Activated CD8-positive, alpha-beta memory T cell treated with anti-CD3 and anti-CD28 coated beads for 4 hours (primary cell): ENCODE measurements at regions not wholly inside any gene's neighbourhood (a gene's known extent, or its start where the extent isn't known, plus 50 kb on each side); places are given as distances from the start of the nearest gene placed in this dataset.

Experiments used
- DNase-seq, 2 donors: peaks; one replicate each; pipeline ENCODE4 v3.0.0-alpha.2; 2020; ENCODE audit warnings: low read depth in 2 of 2

DNA sequence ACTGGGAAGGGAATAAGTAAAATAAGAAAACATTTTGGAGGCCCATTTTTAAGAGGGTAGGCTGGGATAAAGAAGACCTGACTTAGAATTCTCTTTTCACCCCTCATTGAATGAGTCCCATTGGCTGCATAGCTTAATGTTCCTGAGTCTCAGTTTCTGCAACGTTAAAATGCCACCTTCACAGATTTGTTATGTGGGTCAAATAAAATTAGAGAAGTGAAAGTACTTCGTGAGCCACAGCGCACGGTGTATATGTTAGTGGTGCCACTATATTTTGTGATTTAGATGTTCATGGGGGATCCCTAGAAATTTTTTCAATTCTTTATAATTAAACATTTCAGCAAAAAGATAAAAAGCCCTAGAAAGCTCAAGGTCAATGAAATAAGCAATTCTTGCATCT, 109.2 kb upstream of the HS3ST1 start:
- no peak for DNase-seq

GRCh38 chr4:11535333-11535732, 106.6 kb upstream of the HS3ST1 start:
- no peak for DNase-seq

- no peak for DNase-seq
These were observed 106.1 kb upstream of the HS3ST1 start for GRCh38 chr4:11534623-11535302.

DNA sequence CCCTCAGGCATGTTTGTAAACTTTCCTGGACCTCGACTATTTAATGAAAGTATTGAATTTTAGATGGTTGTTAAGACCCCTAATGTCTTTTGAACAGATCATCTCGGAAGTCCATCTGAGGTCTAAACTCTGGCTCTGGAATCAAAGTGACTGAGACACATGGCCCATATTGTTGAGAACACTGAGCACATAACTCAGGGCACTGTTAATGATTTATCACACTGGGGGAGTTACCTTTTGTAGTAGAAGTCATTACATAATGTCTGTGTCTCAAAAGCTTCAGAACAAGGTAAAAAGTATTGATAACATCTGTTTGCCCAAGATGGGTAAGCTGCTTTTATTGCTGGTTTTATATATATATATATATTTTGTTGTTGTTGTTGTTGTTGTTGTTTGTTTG, 103.4 kb upstream of the HS3ST1 start:
- DNase-seq = no peak

- no peak for DNase-seq
These were observed 101.0 kb upstream of the HS3ST1 start for GRCh38 chr4:11529625-11530201.

DNA sequence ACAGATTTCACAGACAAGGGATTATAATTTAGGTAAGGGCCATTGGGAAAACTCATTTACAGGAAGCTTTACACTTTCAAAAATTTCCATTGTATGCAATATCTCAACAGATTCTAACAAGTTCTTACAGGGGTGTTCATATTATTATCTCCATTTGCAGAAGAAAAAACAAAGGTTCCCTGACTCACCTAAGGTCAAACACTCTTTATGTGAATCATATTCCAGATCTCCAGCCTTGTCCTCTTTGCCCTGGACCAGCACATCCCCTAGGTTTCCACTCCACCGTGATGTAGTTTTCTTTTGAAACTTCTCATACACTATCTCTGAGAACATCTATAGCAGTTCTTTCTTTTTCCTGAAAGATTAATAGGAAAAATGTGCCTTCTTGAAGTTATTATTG, 96.4 kb upstream of the HS3ST1 start:
- DNase-seq = no peak

GRCh38 chr4:11518754-11519153, 90.1 kb upstream of the HS3ST1 start:
- DNase-seq = no peak

DNA sequence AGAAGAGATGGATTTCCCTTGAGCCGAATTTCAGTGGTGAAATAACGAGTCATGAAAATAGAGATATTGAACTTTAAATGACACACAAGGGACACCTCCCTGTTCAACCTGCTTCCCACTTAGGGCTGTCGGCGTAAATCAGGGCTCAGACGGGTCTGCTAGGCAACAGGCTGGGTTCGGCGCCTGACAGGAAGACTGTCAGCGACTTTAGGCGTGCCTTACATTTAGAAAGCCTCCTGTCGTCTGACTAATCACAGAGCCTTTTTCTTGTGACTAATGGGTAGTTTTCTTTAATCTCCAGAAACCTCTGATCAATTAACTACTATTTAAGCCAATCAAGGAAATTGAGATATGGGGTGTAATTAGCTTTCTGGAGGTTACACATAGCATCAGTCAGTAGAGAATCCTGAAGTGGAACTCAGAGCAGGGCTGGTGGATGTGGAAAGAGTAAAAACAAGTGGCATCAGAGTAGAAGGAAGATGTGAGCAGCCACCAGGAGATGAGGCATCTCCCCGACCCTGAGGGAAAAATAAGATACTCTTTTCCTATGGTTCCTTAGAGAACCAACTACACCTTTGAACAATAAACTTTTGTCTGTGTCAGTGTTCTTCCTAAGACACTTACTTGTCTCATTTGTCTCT, 86.2 kb upstream of the HS3ST1 start:
- DNase-seq = no peak

DNA sequence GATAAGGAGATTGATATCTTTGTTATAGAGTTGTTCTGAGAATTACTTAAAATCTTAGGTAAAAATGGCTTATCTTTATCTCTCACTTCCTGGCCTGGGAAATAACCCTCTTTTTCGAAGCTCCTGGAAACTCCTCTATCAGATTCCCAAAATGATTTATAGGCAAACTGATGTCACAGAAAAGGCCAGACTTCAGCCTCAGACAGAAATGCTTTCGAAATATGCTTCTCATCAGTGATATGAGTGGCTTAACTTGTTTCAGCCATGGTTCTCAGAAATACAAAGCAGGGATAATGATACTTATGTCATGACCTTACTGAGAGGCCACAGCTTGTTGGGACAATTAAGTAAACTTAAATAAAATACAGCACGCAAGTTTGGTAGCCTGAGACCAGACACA, 85.3 kb upstream of the HS3ST1 start:
- no peak for DNase-seq

DNA sequence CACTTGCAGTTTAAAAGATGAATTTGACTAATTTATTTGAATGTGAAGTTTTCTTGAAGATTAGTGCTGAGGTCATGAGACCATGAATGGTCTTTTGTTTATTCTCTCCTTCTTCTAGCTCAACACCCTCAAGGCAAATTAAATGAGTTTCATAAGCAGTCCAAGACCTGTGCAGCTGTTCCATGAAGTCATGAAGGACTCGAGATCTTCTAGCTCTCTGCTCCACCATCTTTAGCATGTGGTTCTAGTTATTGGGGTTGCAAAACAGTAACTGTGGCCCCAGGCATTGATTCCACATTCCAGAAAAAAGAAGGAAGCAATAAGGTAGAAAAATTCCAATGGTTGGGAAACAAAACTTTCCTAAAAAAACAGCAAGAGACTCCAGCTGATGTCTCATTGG, 84.2 kb upstream of the HS3ST1 start:
- no peak for DNase-seq

DNA sequence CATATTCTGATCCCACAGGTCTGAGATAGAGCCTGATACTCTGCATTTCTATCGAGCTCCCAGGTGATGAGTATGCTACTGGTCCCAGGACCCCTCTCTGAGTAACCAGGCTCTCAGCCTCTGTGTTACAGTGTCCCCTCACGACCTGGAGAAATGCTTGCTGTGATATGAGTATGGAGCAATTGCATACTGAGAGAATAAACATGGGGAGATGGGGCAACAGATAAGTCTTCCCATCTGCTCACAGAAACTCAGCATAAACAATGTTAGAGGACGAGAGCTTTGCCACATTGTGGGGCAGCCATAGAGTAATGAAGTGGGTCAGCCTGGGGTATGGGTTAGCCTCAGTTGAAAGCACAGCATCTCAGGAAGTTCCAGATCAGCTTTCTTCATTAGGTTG, 82.6 kb upstream of the HS3ST1 start:
- no peak for DNase-seq

DNA sequence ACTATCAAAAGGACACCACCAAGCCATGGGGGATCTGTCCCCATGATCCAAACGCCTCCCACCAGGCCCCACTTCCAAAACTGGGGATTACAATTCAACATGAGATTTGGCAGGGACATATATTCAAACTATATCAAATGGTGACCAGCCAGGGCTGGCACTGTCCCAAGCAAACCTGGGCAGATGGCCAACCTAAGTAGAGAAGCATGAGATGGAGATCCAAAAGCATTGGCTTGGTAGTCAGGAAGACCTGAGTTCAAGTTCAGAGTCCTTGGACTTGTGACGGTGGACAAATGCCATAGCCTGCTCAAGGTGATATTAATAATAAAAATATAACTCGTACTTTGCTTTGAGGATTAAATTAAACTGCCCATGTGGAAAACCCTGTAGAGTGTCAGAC, 79.2 kb upstream of the HS3ST1 start:
- DNase-seq = no peak

DNA sequence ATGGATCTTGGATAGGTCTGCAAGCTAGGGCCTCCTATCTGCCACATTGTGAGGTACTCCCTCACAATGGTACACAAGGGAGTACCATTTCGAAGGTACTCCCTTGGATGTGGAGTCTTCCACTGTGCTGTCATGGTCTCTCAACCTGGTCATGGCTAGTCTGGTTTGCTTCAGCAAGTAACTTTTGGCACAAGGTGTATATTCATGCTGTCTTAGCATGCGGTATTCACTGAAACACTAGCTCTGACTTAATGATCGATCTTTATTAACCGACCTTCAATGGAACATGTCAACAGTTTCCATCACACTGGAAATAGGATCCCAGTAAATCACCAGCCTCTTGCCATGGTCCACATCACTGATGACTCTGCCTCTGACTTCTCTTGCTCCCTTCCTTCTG, 77.5 kb upstream of the HS3ST1 start:
- DNase-seq = no peak

- DNase-seq = peak in 1 of 2 donors; percentile 13
These were observed 76.7 kb upstream of the HS3ST1 start for GRCh38 chr4:11505221-11505971.

DNA sequence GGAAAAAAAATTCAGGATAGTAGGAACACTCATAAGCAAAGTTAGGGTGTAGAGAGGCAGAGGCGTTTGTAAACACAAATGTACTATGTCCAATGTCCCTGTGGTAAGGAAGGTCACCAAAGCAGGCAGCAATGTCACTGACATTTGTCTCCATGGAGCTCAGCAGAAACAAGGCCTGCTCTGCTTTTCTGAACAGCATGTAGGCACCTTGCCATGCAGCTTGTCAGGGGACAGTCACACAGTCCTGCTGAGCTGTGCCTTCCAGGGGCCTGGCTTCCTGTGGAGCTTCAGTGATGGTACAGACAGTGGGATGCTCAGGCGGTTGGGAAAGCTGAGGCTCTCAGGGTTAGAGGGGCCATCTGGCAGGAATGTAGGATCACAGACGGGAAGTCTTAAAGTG, 74.5 kb upstream of the HS3ST1 start:
- no peak for DNase-seq

GRCh38 chr4:11497972-11498371, 69.3 kb upstream of the HS3ST1 start:
- DNase-seq = no peak

- no peak for DNase-seq
These were observed 68.6 kb upstream of the HS3ST1 start for GRCh38 chr4:11497212-11497806.

DNA sequence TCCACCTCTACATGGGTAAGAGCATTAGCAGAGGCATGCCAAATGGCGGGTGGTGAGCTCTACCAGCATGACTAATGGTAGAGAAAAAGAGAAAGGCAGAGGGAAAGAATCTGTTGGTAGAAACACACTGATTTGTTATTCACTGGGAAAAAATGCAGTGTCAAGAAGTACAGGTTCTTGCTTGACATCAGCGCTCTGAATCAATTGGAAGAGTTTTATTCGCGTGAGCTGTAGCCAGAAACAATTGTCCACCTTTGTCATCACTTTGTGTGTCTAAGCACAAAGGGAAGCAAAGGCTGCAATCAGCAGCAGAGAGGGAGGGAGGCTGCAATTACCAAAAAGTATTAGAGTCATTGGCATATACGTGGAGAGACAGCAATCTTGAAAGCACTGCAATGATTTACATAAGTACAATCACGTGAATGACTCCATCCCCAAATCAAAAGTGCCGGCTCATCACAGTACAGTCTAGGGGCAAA, 67.7 kb upstream of the HS3ST1 start:
- DNase-seq = no peak

DNA sequence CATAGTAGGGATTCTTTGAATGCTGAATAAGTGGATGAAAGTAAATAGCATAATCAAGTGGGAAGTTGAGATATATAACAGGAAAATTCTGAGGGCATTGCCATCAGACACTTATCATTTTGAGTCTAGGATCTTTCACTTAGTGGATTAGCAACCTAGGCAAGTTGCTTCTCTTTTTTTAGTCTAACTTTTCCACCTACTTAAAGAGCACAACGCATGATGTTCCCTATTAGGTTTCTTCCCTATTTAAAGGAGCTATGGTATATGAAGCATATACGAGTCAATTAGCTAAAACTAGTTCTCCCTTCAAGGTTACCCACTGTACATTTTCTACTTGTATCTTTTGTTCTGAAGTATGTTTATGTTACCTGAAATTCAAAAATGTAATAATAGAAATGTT, 67.1 kb upstream of the HS3ST1 start:
- DNase-seq = no peak

- no peak for DNase-seq
These were observed 66.6 kb upstream of the HS3ST1 start for GRCh38 chr4:11495291-11495690.

GRCh38 chr4:11494232-11494631, 65.5 kb upstream of the HS3ST1 start:
- DNase-seq = no peak

GRCh38 chr4:11489453-11490083, 60.9 kb upstream of the HS3ST1 start:
- DNase-seq = no peak
